Endothelial cell of hepatic sinusoid (primary cell): ENCODE measurements at regions not wholly inside any gene's neighbourhood (a gene's known extent, or its start where the extent isn't known, plus 50 kb on each side); places are given as distances from the start of the nearest gene placed in this dataset.

ENCODE experiments used
- in situ Hi-C: cut with HindIII; loops from 2 replicates; pipeline ENCODE4 v1.10.0; 2017; ENCODE audit warnings: low sequenced_read_pairs

GRCh38 chr6:12576389-12576788 is 140.2 kb upstream of the PHACTR1 start:
- in situ Hi-C loops = no loop called here

GRCh38 chr6:12577124-12577850 is 139.3 kb upstream of the PHACTR1 start:
- in situ Hi-C loops = no loop called here

- in situ Hi-C loops = no loop called here
These were observed 138.5 kb upstream of the PHACTR1 start for GRCh38 chr6:12578097-12578496.

- in situ Hi-C loops = no loop called here
These were observed 137.8 kb upstream of the PHACTR1 start for GRCh38 chr6:12578751-12579150.

GRCh38 chr6:12580290-12580689 is 136.3 kb upstream of the PHACTR1 start:
- in situ Hi-C loops = no loop called here

DNA sequence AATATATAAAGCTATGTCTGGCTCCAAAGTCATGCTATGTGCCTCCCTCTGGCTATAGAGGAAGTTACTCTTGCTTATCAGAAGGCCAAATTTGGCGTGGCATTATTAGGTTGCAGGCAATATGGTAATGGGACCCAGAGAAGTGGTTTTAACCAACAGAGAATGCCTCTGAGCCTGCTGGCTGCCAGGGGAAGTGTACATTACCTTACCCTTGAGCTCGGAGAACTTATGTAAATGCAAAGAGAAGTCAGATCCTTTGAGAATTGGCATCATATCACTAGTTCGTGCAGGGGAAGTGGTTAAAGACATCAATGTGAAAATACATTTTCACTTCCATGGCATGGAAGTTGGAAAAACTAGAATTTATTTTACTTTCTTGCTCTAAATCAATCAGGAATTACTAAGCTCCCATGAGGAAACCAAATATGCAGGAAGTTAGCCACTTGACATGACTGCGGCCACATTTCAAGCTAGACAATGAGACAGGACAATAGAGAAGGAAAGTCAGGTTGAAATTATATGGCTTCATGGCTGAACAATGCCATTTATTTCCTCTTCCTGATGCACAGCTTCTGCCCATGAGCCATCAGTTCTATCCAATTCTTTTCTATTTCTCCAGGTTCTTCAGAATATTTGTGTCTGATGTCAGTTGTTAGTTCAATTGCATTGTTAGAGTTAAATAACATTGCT is 134.0 kb upstream of the PHACTR1 start:
- in situ Hi-C loops = no loop called here

- in situ Hi-C loops = no loop called here
These were observed 131.7 kb upstream of the PHACTR1 start for GRCh38 chr6:12584631-12585405.

DNA sequence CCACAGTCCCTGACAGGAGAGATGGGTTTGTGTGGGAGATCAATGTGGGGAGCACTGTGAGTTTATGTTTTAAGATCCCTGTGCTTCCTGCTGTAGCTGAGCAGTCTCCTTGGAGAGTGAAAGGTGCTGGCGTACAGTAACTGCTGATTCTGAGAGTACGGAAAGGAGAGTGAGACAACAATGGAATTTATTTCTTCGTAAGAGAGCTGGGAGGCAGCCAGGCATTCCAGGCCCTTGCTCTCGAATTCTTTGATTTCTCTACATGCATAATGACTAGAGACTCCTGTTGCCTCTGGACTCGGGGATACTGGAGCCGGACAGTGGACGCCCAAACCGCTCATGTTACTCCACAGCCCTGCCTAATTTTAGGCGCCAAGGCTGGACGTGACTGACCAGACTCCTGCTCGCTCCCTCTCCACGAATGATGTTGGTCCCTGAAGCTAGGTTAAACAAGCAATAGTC is 131.0 kb upstream of the PHACTR1 start:
- in situ Hi-C loops = no loop called here

DNA sequence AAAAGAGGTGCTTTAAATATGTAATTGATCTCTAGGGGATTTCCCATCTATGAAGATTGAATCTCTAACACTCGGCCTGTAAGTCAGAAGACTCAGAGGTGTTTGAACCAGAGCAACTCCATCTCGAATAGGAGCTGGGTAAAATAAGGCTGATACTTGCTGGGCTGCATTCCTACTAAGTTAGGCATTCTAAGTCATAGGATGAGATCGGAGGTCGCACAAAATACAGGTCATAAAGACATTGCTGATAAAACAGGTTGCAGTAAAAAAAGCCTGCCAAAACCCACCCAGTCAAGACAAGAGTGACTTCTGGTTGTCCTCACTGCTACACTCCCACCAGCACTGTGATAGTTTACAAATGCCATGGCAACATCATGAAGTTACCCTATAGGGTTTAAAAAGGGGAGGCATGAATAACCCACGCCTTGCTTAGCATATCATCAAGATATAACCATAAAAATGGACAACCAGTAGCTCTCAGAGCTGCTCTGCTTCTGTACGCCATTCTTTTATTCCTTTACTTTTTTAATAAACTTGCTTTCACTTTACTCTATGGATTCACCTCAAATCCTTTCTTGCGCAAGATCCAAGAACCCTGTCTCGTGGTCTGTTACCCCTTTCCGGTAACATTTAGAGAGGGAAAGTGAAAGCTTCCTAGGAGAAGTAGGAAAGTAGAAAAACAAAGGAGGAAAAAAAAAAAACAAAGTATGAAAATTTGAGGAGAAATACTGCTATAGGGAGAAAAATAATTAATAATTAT is 129.7 kb upstream of the PHACTR1 start:
- in situ Hi-C loops = no loop called here

DNA sequence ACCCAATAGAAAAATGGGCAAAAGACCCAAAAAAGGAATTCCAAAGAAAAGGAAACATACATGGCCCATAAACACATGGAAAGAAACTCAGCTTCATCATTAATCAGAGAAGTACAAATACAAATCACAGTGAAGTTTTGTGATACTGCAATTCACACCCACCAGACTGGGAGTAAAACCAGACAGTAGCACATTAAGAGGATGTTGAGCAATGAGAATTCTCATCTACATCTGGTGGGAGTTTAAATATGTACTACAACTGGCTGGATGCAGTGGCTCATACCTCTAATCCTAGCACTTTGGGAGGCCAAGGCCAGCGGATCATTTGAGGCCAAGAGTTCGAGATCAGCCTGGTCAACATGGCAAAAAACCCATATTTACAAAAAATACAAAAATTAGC is 125.7 kb upstream of the PHACTR1 start:
- in situ Hi-C loops = no loop called here

GRCh38 chr6:12592634-12593033 is 123.9 kb upstream of the PHACTR1 start:
- in situ Hi-C loops = no loop called here

DNA sequence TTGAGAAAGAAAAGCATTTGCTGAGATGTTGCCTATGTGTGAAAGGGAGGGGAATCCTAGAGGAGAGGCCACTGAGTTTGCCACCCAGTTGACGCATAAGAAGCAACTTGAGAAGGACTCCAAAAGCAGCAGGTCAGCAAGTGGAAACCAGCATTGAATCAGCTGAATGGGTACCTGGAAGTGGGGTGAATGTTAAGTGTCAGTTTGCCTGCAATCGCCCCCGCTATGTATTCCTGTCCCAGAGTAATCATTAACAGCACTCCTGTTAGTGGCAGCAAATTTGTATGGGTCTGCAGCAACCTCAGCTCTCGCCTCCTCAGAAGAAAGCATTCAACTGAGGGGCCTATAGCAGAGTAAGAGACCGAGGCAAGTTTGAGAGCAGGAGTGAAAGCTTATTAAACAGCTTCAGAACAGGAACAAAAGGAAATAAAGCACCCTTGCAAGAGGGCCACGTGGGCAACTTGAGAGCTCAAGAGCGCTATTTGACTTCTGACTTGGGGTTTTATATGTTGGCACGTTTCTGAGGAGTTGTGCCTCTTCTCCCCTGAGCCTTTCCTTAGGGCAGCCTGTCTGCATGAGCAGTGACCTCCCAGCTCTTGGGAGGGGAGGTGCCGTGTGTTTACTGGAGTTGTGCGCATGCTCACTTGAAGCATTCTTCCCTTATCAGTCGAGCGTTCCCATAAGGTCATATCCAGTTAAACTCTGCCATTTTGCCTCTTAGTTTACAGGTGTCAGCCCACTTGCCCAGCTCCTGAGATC is 122.6 kb upstream of the PHACTR1 start:
- in situ Hi-C loops = no loop called here

- in situ Hi-C loops = no loop called here
These were observed 122.1 kb upstream of the PHACTR1 start for GRCh38 chr6:12594530-12594893.

DNA sequence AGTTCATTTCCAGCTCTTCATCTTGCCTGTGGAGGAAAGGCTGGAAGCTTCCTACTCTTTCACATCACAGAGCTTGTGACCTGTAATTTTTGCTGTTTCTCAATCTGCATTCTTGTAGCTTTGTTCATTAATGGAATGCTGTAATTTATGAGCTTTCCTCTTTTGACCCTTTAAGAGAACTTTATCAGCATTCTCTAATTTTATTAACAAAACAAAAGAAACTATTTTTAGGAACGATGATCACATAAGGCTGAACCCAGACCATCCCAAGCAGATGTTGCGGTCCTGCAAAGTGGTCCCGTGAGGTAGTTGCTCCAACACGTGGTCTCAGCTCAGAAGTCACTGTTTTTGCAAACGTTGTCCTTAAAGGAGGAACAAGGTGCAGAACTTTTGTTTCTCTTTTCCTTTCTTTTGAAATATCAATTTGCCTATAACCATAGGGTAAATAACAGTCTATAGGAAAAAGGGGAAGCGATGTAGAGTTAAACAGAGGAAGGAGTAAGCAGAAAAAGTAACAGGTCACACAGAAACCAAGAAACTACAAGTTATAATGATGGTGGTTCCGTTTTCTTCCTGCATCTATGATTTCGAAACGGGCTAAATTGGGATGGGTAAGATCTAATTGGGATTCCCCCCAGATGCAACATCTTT is 121.3 kb upstream of the PHACTR1 start:
- in situ Hi-C loops = no loop called here

GRCh38 chr6:12596731-12597130 is 119.8 kb upstream of the PHACTR1 start:
- in situ Hi-C loops = no loop called here

DNA sequence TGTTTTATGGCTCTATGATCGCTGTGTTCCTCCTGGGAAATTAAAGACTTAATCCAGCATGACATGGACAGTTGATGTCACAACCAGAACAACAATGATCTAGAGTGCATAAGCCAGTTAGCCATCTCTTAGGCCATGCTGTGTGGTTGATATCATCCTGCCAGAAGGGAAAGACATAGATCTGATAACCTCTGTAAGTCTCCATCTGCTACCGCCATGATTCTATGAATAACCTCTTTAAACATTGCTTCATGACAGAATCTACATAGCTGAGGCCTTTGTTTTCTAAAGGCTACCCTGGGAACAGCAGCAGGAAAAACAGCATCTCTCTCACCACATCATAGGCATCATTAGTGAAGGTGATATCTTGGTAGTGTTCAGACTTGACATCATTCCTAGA is 117.6 kb upstream of the PHACTR1 start:
- in situ Hi-C loops = no loop called here

DNA sequence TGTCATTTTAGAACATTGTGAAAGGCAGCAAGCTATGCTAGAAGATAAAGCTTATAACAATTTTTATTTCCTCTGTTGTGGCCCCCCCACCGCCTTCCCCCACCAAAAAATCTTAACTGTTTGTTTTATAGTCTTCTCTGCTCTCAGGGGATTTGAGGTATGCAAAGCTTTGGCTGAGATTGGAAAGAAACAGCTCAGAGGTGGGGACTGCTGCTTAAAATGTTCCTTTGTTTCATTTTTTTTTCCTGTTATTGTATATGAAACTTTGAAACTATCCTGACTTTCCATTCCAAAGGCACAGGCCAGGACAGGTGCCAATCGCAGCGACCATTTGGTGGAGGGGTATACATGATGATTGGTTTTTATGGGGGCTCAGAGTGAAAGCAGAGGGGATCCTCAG is 114.7 kb upstream of the PHACTR1 start:
- in situ Hi-C loops = loop anchor here (5.0 kb wide), 1 partner anchor 300 kb away; no protein-coding TSS in a partner anchor

DNA sequence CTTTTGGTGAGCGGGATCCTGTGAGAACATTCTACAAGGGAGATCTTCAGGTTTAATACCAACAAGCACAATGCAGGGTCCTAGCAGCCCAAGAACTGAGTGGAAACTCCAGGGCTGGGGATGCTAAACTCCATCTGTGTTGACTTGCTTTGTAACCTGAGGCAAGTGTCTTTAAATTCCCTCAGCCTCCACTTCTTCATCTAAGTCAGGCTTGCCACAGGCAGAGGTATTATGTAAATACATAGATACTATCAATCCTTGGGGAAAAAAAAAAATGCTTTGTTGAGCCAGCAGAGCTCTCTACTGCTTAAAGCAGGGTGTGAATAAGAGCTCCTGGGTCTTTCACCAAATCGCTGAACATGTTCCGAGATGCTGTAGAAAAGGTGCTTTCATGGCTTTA is 114.2 kb upstream of the PHACTR1 start:
- in situ Hi-C loops = loop anchor here (5.0 kb wide), 1 partner anchor 300 kb away; no protein-coding TSS in a partner anchor

DNA sequence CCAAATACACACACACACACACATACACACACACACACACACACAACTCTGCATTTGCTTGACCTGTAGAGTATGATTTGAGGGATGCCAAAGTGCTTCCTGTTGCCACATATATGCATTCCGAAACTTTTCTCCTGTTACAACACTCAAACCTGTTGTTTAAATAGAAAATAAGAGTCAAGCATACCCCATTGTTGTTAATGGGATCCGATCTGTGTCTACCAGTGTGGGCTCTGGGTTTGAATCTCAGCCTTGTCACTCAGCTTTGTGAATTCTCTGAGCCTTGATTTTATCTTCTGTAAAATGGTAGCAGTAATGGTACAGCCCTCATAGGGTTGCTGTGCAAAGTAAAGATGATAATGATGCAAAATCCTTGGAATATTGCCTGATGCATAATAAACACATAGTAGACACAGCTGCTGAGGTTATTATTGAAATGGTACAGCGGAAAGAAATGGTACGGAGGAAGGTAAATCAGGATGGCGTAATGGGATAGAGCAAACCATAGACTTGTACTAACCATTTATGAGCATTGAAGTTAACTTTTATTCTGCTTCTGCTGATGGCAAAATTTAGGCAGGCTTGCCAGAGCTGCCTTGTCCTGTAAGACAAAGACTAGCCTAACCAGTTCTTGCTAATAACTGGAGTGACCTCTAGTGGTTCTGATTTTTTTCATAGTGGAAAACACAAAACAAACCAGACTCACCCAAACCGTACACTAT is 113.5 kb upstream of the PHACTR1 start:
- in situ Hi-C loops = loop anchor here (5.0 kb wide), 1 partner anchor 301 kb away; no protein-coding TSS in a partner anchor
